AG04449 (cell line): ENCODE measurements at regions not wholly inside any gene's neighbourhood (a gene's known extent, or its start where the extent isn't known, plus 50 kb on each side); places are given as distances from the start of the nearest gene placed in this dataset.

Experiments used
- CTCF ChIA-PET: fragments of 350-600 bp; formaldehyde crosslinking; extraction: SDS; loops from one replicate; lab custom pipeline; 2021; ENCODE audit warnings: antibody characterized with exemption; lab: Yijun Ruan, JAX
- POLR2A ChIA-PET: fragments of 400-600, 350-600 bp; formaldehyde crosslinking; extraction: SDS; loops from one replicate; lab custom pipeline; 2020; ENCODE audit warnings: antibody characterized with exemption, inconsistent platforms; lab: Yijun Ruan, JAX
- DNase-seq: peaks from one replicate; pipeline ENCODE4 v3.0.0-alpha.2; 2010; ENCODE audit warnings: low read depth, low spot score
- H3K4me3 ChIP-seq: 2 replicates; pipeline ENCODE4 v1.5.1; 2011; ENCODE audit warnings: low read depth, mild to moderate bottlenecking, control low read depth, low read length
- TF ChIP-seq, protein P1 (sequence below): IDR thresholded peaks from one replicate; pipeline ENCODE4 v1.5.1; 2011; ENCODE audit warnings: mild to moderate bottlenecking, moderate library complexity, low read length, control low read depth, inconsistent platforms; ENCODE audit not compliant: insufficient read depth; ENCODE audit errors: missing control alignments

DNA sequence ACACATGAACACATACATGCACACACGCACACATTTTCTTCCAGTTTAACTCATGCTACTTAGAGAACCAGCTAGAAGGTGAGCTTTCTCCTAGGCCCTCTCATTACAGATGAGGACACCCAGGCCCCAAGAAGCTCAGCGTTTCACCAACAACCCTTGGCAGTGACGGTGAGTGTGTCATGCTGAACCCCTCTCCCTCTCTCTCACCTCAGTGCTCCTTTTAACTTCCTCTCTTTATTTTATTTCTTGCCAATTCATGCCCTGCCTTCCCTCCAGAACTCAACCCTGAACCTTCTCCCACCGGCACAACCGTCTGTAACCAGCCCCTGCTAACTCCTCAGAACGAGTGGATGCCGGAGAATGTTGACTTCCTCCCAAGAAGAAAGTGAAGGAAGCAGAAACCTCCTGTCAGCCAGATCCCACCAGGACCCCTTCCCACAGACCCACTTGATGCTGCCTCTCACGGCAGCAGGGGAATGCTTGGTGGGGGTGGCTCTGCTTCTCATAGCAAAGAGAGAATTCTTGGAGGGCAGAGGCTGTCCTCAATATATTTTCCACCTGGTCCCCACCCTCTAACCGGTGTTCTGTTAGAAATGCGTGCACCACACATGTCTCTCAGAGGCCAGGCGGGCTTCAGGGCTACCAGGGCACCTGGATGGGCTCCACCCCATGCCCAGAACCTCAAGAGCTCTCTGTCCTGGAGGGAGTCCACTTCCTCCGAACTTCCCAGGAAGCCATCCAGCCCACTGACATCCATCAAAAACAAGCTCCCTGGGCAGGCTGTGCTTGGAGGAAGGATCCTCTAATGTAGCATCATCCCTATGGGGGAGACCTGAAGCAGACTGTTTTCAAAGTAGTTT is 134.0 kb downstream of the TOMM20 start:
- DNase-seq = no peak
- no peak overlapping the region for H3K4me3 ChIP-seq
- TF ChIP-seq, protein P1, sequence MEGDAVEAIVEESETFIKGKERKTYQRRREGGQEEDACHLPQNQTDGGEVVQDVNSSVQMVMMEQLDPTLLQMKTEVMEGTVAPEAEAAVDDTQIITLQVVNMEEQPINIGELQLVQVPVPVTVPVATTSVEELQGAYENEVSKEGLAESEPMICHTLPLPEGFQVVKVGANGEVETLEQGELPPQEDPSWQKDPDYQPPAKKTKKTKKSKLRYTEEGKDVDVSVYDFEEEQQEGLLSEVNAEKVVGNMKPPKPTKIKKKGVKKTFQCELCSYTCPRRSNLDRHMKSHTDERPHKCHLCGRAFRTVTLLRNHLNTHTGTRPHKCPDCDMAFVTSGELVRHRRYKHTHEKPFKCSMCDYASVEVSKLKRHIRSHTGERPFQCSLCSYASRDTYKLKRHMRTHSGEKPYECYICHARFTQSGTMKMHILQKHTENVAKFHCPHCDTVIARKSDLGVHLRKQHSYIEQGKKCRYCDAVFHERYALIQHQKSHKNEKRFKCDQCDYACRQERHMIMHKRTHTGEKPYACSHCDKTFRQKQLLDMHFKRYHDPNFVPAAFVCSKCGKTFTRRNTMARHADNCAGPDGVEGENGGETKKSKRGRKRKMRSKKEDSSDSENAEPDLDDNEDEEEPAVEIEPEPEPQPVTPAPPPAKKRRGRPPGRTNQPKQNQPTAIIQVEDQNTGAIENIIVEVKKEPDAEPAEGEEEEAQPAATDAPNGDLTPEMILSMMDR = no peak
- CTCF ChIA-PET = no interaction called here
- POLR2A ChIA-PET = no interaction called here

DNA sequence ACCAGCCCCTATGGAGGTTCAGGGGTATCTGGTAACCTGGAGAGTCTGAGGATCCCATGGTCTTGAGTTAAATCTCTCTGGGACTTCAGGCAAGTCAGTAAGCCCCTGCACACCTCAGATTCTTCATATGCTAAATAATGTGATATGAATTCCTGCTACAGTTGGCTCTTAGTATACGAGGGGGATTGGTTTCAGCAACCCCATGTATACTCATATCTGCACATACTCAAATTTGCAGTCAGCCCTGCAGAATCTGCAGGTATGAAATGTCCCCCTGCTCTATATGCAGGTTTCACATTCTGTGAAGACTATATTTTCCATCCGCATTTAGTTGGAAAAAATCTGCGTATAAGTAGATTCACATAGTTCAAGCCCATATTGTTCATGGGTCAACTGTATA is 136.6 kb downstream of the TOMM20 start:
- CTCF ChIA-PET = no interaction called here

DNA sequence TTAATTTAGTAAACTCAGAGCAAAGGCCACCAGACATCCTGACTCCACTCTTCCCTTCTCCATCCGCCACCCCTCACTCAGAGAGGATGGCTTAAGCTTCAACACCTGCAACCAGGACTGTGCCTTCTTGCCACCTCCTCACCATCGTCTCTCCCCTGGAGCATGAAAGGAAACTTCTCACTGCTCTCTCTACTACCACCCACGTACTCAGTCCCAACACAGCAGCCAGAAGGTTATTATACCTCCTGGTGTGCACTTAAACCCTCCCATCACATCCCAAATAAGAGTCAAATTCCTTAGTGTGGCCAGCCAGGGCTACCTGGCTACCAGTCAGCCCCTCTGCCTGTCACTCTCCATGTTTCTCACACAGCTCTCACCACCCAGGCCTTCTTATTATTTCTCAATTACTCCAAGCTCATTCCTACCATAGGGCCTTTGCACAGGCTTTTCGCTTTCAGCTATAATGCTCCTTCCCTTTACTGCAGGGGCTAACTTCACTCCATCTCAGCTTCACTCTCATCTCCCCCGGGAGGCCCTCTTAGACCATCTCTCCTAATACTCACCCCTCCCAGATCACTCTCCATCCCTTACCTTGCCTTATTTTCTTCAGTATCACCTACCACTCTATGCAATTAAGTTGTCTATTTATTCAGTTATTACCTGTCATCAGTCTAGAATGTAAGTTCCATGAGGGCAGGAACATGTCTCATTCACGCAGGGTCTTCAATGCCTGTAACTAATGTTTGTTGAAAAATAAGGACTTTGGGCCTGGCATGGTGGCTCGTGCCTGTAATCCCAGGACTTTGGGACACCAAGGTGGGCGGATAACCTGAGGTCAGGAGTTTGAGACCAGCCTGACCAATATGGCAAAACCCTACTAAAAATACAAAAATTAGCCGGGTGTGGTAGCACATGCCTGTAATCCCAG is 137.5 kb downstream of the TOMM20 start:
- ChIA-PET POLR2A (interaction anchor here (0.5 to 0.6 kb wide), 3 partner anchors 16 to 84 kb away, joined by 3 to 4 read pairs (median 3); no protein-coding TSS in a partner anchor), CTCF (no interaction called here)
- H3K4me3 ChIP-seq = no peak overlapping the region
- TF ChIP-seq, protein P1 = no peak
- DNase-seq = no peak

More for the DNA sequence above, 136.6 kb downstream of the TOMM20 start:
- POLR2A ChIA-PET = no interaction called here
- no peak overlapping the region for H3K4me3 ChIP-seq
- TF ChIP-seq, protein P1 = no peak
- DNase-seq = no peak

DNA sequence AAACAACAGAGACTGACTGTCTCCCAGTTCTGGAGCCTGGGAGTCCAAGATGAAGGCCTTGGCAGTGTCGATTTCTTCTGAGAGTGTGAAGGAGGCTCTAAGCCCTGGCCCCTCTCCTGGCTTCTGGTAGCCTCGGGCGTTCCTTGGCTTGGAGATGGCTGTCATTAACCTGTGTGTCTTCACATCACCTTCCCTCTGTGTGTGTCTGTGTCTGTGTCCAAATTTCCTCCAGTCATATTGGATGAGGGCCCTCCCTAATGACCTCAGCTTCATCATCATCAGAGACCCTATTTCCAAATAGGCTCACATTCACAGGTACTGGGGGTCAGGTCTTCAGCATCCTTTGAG is 138.3 kb downstream of the TOMM20 start:
- CTCF ChIA-PET = interaction anchor here (1.7 to 2.0 kb wide), 3 partner anchors 93 to 491 kb away, joined by 4 to 8 read pairs (median 6); no protein-coding TSS in a partner anchor
- no peak for DNase-seq
- H3K4me3 ChIP-seq = no peak overlapping the region
- POLR2A ChIA-PET = interaction anchor here (0.6 kb wide), 1 partner anchor 85 kb away, joined by 3 read pairs; no protein-coding TSS in a partner anchor
- TF ChIP-seq, protein P1 = no peak

DNA sequence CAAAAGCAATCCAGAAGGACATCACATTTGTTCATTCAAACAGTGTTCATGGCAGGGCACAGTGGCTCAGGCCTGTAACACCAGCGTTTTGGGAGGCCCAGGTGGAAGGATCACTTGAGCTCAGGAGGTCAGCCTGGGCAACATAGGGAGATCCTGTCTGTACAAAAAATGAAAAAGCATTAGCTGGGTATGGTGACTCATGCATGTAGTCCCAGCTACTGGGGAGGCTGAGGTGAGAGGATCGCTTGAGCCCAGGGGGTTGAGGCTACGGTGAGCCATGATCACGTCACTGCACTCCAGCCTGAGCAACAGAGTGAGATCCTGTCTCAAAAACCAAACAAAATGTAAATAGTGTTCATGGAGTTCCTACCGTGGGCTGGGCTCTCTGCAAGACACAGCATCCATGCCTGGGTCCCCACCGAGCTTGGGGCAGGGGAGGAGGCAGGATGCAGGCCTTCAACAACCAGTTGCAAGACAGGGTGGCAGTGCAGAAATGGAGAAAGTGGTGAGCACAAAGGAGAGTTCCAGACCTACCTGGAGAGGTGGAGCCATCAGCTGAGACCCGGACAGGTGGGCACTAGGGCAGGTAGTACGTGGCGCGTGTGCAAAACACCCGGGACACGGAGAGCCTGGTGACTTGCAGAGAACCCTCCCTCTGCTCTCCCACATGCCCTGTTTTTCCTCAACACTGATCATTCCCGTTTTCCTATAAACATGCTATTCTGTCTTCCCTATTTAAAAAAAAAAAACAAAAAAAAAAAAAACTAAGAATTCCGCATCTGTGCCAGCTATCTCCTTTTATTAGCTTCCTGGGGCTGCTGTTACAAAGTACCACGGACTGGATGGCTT is 138.9 kb downstream of the TOMM20 start:
- DNase-seq = no peak
- ChIA-PET CTCF (interaction anchor here (1.7 to 2.0 kb wide), 3 partner anchors 94 to 491 kb away, joined by 4 to 8 read pairs (median 6); no protein-coding TSS in a partner anchor), POLR2A (no interaction called here)
- TF ChIP-seq, protein P1 = no peak
- no peak overlapping the region for H3K4me3 ChIP-seq
